Posterior cingulate gyrus (tissue), 11 donors: ENCODE measurements at regions not wholly inside any gene's neighbourhood (a gene's known extent, or its start where the extent isn't known, plus 50 kb on each side); places are given as distances from the start of the nearest gene placed in this dataset.
"Not testable (repeated sequence)": the region's sequence is repeated elsewhere in the genome, so short reads cannot be mapped to it uniquely, and the experiment has no call there.

Source experiments
- DNase-seq, 10 donors: peaks; one replicate each; pipeline versions ENCODE4 v3.0.0 to v3.0.0-alpha.2; 2020 to 2021; ENCODE audit warnings: mixed read lengths in 3 of 10
- intact Hi-C: fragments of 100-400 bp; cut with DNase I; formaldehyde crosslinking; loops from one replicate; pipeline ENCODE4 v1.15.1; 2023

DNA sequence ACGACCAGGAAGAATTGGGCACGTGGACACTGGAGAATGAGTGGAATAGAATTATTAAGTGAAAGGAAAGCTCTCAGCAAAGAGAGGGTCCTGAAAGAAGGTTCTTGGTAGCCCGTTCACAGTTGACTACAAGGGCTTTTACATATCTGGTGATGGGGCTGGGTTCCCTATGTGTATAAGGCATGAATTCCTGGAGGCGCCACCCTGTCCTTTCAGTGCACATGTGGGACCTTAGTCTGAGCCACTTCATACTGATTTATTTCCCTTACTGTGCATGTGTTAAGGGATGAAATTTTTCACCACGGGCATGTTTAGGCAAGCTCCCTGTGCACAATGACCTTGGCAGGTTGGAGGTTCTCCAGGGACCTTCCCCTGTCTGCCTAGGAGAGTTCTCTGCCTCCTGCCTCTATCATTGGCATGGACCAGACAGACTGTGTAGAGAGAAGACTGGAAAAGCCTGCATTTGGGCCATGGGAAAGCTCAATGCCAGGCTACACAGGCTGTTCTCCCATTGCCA lies 145.9 kb upstream of the ITGB1 start:
- no peak for DNase-seq
- intact Hi-C loops, result no loop called here

DNA sequence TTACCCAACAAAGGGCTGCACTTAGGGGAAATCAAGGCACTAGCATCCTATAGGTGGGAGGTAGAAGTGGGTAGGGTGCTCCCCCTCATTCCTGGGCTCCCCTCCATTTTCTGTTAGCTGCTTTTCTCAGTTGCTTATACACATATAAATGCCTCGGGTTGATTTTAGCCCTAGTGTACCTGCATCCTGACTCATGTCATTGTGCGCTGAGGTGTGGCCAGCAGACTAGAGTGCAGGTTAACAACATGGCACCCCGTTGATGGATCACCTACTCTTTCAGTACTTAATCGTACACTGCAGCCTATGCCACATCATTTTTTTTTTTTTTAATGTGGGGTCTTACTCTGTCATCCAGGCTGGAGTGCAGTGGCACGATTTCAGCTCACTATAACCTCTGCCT lies 144.0 kb upstream of the ITGB1 start:
- no peak for DNase-seq
- intact Hi-C loops, result no loop called here

DNA sequence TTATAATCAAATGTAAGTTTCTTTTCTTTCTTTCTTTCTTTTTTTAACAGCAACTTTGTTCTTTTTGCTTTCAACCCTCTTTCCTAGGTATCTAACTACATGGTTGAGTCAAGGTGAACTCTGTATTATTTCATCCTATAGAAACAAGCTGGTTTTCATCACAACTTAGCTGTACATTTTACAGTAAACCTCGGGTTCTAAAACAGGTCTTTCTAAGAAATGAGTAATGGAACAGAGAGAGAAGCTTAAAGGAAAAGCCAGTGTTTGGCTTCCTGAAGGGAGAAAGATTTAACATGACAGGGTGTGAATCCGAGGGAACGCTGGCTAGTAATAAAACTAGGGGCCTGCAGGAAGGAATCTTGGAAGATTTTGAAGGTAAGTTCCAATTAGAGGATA lies 143.4 kb upstream of the ITGB1 start:
- intact Hi-C loops, result no loop called here
- DNase-seq, result no peak

DNA sequence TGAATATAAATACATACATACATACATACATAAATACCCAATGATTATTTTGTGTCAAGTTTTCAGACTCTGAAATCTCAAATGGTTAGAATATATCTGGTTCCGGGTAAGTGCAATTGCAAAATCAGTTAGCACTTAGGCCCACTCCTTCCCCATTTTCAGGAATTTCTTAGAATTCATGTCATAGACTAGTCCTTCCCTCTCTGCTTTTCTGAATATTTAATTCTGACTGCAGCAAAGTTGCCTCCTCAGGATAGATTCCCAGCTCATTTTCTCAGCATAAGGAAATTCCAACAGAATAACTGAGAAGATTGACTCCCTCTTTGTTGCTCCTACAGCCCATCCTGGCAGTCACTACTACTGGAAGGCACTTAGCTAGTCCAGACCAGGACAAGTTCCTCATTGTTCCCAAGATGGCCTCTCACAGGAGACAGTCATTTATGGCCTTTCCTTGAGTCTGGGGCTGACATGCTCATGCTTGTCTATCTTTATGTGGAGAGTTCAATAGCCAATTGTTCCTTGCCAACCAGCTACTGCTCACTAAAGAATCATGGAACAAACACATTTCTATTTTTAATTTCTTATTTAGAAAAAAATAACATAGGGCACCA lies 142.9 kb upstream of the ITGB1 start:
- intact Hi-C loops, result no loop called here
- DNase-seq, result no peak

DNA sequence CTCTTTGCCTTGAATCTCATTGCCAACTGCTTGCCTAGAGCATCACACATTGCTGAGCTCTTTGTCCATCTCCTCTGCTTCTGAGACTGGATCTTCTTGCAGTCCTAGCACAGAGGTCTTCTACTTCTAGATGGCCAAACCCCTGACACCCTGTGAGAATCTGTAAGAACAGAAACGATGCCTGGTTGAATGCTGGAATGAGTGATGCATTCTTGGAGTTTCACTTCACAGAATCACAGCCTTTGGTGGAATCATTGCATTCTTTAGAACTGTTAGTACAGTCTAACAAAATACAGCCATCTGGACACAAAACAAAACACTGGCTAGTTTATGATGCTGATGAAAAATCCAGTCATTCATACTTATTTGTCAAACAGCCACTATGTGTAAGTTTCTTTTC lies 141.7 kb upstream of the ITGB1 start:
- DNase-seq, result no peak
- intact Hi-C loops, result no loop called here

DNA sequence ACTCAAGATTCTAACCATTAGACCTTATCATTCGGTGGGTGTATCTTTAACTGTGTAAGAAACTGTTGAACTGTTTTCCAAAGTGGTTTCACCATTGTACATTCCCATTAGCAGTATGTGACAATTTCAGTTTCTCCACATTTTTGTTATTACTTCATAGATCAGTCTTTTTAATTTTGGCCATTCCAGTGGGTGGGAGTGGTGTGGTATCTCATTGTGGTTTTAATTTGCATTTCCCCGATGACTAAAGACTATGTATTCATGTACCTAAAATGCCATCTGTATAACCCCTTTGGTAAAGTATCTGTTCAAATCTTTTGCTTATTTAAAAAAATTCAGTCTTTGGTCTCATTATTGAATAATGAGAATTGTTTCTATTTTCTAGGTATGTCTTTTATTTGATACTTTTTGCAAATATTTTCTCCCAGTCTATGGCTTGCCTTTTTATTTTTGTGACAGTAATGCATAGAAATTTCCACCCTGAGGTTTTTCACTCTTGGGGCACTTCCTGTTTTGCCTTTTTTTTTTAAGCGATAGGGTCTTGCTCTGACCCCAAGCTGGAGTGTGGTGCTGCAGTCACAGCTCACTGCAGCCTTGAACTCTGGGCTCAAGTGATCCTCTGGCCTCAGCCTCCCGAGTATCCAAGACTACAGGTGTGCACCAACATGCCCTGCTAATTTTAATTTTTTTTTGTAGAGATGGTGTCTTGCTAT lies 141.1 kb upstream of the ITGB1 start:
- DNase-seq, result no peak
- intact Hi-C loops, result no loop called here

DNA sequence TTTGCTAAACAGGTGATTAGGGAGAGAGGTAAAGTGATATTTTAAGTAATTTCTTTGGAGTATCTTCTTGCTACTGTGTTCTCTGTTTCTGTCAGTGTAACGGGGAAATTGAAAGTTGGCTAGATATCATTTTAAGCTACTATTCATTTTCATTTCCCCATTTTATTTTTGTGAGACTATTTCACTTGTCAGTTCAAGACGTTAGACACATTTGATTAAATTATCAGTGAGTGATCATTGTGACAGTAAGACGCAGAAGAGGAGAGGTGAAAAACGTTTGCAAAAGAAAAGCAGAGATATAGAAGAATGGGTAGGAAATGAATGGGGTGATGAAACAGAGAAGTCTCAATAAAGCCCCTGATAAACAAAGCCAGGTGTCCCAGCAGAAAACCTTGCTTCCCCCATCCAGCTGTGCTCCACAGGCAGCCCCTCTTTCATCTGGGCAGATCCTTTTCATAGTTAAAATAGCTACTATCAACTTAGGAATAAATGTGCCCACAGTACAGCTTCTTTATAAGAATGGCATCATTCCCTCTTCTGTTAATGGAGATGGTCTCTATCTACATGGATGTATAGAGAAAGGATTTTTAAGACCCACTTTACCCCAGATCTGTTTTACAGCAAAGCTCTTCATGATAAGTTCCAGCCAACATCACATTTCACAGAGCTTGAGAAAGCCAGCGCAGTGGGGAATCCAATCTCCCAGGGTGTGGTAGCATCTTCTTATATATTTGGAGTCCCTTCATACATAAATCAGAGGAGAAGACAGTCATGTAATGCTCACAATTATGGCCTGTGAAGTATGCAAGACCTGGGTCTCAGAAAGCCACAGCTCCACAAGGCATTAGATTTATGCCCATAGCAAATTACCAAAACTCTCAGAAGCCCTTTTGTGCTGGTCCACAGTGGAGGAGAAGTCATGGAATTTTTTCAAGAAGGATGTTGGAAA lies 138.1 kb upstream of the ITGB1 start:
- intact Hi-C loops, result no loop called here
- no peak for DNase-seq

DNA sequence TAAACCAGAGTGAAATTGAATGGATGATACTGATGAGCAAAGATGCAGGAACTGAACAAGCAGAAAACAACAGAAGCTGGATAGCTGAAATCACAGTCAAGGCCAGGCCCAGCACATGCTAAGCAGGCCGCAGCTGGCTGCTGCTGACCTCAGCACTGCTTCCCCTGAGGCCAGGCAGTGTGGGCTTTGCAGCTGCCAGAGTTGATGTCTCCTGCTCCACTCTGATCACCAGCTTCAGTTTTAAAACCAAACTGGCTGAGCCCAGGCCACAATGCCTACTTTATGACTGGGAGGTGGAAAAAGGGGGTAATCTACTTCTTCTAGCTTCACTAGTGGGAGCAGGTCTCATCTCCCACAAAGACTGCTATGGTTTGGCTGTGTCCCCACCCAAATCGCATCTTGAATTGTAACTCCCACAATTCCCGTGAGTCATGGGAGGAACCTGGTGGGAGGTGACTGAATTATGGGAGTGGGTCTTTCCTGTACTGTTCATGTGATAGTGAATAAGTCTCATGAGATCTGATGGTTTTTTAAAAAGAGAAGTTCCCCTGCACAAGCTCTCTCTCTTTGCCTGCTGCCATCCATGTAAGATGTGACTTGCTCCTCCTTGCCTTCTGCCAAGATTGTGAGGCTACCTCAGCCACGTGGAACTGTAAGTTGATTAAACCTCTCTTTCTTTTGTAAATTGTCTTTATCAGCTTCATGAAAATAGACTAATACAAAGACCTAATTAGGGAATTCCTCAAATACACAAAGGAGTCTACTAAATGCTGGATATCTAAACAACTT lies 136.4 kb upstream of the ITGB1 start:
- intact Hi-C loops, result no loop called here
- DNase-seq, result no peak

DNA sequence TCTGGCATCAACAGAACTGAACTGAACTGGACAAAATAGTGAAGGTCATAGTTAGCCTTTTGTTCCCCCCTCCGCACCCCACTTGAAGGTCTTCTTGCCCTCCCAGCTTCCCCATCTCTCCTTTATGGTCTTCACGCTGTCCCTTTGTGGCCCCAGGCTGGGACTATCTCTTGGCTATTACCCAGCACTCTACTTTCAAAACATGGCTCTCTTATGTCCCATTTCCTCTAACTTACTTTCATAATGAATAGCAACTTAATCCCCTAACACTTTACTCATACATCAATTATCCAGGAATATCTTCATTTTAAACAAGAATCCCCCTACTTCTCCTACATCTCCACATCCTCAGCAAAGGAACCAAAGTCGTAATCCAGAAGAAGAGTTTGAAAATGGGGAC lies 135.3 kb upstream of the ITGB1 start:
- intact Hi-C loops, result no loop called here
- no peak for DNase-seq

DNA sequence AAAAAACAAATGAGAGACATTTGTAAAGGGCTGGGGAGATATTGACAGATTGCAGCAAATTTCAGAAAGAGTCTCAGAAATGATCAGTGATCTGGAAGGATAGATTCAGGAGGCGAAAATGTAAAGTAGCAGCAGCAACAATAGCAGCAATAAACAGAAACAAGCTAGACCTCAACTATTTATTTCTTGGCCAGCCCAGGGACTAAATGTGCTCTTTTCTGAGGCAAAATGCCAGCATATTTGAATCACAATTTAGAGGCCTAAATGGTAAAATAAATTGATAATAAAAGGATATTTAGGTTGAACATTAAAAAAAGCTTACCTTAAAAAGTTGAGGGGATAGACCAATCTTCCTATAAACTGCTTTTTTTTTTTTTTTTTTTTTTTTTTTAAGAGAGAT lies 134.6 kb upstream of the ITGB1 start:
- intact Hi-C loops, result no loop called here
- DNase-seq, result no peak

DNA sequence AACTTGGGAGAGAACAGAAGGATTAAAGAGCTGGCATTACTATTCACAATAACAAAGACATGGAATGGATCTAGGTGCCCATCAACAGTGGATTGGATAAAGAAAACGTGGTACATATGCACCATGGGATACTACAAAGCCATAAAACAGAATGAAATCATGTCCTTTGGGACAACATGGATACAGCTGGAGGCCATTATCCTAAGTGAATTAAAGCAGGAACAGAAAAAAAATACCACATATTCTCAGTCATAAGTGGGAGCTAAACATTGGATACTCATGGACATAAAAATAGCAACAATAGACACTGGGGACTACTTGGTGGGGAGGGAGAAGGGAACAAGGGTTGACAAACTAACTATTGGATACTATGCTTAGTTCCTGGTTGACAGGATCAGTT lies 133.2 kb upstream of the ITGB1 start:
- intact Hi-C loops, result no loop called here
- no peak for DNase-seq

DNA sequence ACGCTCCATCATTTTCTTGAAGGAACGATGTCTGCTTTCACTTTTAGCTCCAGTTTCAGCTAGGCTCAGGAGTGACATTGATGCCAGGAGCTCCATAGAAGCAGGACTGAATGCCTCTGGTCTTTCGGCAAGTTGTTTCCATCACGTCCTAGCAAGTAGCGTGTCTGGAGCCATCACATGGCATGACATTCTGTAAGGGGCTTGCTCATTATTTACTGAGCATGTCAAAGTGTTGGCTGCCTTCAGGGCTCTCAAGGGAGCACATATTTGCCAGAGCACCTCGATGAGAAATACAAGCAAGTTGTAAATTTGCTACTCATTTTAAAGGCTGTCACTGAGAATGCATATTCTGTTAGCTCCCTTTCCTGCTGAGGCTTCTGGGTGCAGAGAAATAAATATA lies 131.0 kb upstream of the ITGB1 start:
- intact Hi-C loops, result no loop called here
- no peak for DNase-seq

DNA sequence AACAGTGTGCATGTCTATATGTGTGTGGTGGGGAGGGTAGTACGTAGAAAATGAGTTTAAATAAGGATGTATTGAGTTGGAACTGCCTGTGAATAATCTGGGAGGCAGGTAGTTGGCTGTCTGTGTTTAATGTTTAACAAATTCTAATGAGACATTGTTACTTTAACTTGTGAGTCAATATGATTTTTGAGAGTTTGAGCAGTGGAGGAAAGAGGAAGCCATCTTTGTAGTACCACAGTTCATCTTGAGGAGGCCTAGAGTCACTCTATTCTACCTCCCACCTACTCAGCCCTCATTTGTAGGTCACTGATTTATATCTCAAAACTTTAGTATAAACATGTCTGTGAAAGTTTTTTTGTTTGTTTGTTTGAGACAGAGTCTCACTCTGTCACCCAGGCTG lies 129.9 kb upstream of the ITGB1 start:
- no peak for DNase-seq
- intact Hi-C loops, result no loop called here

DNA sequence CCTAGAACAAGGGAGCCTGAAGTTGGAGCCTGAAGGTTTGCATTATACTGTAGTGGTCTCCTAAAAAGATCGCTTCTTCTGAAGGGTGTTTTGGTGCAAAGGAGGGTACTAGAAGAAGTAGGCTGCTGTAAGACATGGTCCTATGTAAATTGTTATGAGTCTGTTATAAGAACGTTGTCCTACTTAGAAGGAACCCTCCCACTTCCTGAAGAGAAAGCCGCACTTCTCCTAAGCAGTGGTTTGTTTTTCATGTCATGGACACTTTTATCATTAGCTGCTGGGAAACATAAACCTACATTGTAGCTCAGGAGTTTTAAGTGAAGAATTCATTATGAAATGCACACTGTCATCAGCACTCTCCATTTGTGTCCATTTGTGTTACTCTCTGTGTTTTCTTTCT lies 129.1 kb upstream of the ITGB1 start:
- intact Hi-C loops, result no loop called here
- no peak for DNase-seq

DNA sequence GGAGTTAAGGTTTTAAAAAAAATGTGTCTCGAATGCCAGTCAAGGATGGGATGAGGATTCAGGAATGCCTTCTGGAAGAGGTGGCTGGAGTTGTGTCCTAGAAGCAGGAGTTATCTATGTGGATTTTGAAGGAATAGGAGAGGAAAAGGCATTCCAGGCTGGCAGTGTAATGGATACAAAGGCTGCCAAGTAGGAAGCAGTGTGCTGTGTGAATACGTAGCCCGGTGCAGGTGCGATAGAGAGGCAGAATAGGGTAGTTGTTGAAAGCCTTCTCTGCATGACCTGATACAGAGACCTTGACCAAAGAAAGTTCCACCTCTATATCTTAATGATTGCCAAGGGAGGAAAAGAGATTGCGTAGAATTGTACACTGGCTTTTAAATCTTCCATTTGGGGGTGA lies 128.1 kb upstream of the ITGB1 start:
- intact Hi-C loops, result no loop called here
- no peak for DNase-seq

DNA sequence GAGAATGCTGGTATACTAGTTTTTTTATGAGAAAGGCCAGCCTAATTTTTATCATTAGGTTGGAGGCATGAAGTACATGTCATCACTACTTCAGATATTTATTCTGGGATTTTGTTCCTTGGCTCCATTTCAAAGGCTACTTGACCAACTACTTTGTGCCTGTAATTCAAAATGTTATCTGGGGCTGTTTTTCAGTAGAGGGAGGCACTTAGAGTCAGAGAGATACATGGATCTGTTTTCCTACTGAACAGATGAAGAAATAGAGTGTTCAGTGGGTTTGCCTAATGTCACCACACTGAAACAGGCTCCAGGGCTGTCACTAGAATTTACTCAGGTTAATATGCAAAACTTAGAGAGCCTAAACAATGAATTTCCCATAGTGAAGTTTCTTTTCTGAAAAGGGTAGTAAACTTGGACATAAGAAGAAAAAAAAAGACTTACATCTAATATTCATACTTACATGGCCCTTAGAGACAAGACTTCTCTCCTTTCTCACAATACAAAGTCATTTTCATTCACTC lies 127.3 kb upstream of the ITGB1 start:
- intact Hi-C loops, result no loop called here
- no peak for DNase-seq

DNA sequence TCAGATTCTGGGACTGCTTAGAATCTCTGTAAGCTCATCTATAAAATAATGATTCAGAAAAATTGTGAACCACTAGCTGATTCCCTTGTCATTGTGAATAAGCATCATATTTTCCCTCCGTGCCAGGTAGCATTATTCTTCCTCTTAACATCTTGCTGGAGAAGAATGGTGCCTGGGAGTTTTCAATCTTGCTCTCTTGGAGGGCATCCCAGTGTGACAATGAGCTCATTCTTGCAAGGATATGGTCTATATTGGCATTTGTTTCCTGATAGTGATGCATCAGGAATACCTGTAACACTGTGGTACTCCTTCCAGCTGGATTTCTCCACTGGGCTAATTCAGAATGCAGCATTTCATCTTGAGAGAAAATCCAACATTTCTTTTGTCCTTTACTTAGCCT lies 126.4 kb upstream of the ITGB1 start:
- intact Hi-C loops, result no loop called here
- DNase-seq, result no peak

DNA sequence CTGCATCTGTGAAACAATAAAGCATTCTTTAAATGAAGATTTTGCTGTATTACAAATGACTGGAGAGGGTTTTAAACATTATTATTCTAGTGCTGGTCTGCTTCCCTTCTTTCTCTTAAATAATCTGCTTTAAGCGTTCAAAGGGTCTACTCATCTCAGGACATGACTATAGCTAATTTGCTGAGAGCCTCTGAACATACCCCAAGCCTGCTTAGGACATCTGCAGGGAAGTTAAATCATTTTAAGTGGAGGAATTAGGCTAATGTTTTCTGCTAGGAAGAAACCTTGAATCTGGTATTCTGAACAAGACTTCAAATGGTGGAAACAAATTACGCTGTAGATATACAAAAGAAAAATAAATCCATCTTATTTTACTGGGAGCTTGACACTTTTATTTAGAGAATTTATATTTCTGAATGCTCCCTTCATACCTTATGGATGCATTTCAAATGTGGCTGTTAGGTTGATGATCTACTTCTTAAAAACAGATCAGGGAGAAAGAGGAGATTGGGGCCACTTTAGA lies 124.4 kb upstream of the ITGB1 start:
- intact Hi-C loops, result no loop called here
- DNase-seq, result no peak

DNA sequence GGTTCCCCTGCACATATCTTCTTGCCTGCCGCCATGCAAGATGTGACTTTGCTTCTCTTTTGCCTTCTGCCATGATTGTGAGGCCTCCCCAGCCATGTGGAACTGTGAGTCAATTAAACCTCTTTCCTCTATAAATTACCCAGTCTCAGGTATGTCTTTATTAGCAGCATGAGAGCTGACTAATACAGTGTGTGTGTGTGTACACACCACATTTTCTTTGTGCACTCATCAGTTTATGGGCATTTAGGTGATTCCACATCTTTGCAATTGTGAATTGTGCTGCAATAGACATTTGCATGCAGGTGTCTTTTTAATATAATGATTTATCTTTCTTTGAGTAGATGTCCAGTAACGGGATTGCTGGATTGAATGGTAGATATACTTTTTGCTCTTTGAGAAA lies 122.4 kb upstream of the ITGB1 start:
- intact Hi-C loops, DNase-seq: not testable (repeated sequence)

DNA sequence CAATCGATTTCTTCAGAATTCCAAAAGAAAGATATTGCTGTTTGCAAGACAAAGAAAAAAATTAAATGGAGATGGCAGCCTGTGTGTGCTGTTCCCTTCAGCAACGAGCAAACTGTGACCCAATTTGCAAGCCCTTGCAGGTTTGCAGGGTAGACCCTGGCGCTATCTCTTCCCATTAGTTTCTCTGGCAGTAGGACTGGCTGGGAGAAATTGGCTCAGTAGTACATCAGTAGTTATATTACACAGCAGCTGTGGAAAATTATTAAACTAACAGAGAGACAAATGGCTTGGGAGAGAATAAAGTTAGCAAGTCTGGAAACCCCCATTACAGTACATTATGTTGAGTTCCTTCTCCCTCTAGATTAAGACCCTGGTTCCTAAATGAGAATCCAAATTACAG lies 116.4 kb upstream of the ITGB1 start:
- no peak for DNase-seq
- intact Hi-C loops, result no loop called here
